Neural crest cell (in vitro differentiated cells): ENCODE measurements at regions not wholly inside any gene's neighbourhood (a gene's known extent, or its start where the extent isn't known, plus 50 kb on each side); places are given as distances from the start of the nearest gene placed in this dataset.

Source experiments
- DNase-seq: peaks from one replicate; pipeline ENCODE4 v3.0.0; 2021; ENCODE audit warnings: low read depth, mixed read lengths, low spot score
- H3K27ac Mint-ChIP-seq: one replicate; pipeline ENCODE4 v1.8.0; 2021; ENCODE audit warnings: mild to moderate bottlenecking, mixed read lengths; ENCODE audit not compliant: unreplicated experiment
- H3K27me3 Mint-ChIP-seq: 2 replicates; pipeline ENCODE4 v1.8.0; 2021; ENCODE audit warnings: low read depth, mild to moderate bottlenecking, mixed read lengths
- H3K36me3 Mint-ChIP-seq: 2 replicates; pipeline ENCODE4 v1.8.0; 2021; ENCODE audit warnings: low read depth, mild to moderate bottlenecking, mixed read lengths
- H3K4me1 Mint-ChIP-seq: 2 replicates; pipeline ENCODE4 v1.8.0; 2021; ENCODE audit warnings: mixed read lengths
- H3K4me3 Mint-ChIP-seq: one replicate; pipeline ENCODE4 v1.8.0; 2021; ENCODE audit warnings: mild to moderate bottlenecking, mixed read lengths
- H3K9me3 Mint-ChIP-seq: 2 replicates; pipeline ENCODE4 v1.8.0; 2021; ENCODE audit warnings: mixed read lengths
- CTCF ChIP-seq: fragments of 200-600 bp; sonication (generic); conservative IDR thresholded peaks from 2 replicates; pipeline ENCODE4 v1.5.0; 2021; ENCODE audit warnings: antibody characterized with exemption, mild to moderate bottlenecking

GRCh38 chr3:43866529-43867353 is 176.0 kb downstream of the ABHD5 start:
- H3K27ac Mint-ChIP-seq = no peak overlapping the region
- no peak for TF ChIP-seq CTCF
- no peaks in the 10 kb centered on the region for H3K36me3 Mint-ChIP-seq
- DNase-seq = no peak
- H3K4me3 Mint-ChIP-seq = no peak overlapping the region
- no peaks in the 10 kb centered on the region for H3K27me3 Mint-ChIP-seq
- H3K4me1 Mint-ChIP-seq = no peaks in the 10 kb centered on the region
- no peaks in the 10 kb centered on the region for H3K9me3 Mint-ChIP-seq

GRCh38 chr3:43867436-43868072 is 176.8 kb downstream of the ABHD5 start:
- no peaks in the 10 kb centered on the region for H3K9me3 Mint-ChIP-seq
- no peak for TF ChIP-seq CTCF
- no peaks in the 10 kb centered on the region for H3K27me3 Mint-ChIP-seq
- H3K36me3 Mint-ChIP-seq = no peaks in the 10 kb centered on the region
- DNase-seq = no peak
- peaks cover 6% of the 10 kb centered on the region for H3K4me1 Mint-ChIP-seq
- H3K4me3 Mint-ChIP-seq = no peak overlapping the region
- H3K27ac Mint-ChIP-seq = no peak overlapping the region

- H3K27ac Mint-ChIP-seq = no peak overlapping the region
- TF ChIP-seq CTCF = no peak
- H3K9me3 Mint-ChIP-seq = no peaks in the 10 kb centered on the region
- peaks cover 17% of the 10 kb centered on the region for H3K4me1 Mint-ChIP-seq
- no peaks in the 10 kb centered on the region for H3K36me3 Mint-ChIP-seq
- DNase-seq = no peak
- H3K27me3 Mint-ChIP-seq = no peaks in the 10 kb centered on the region
- no peak overlapping the region for H3K4me3 Mint-ChIP-seq
Observed at GRCh38 chr3:43869491-43869890, 178.8 kb downstream of the ABHD5 start.

- H3K27me3 Mint-ChIP-seq = no peaks in the 10 kb centered on the region
- no peak for TF ChIP-seq CTCF
- no peak overlapping the region for H3K4me3 Mint-ChIP-seq
- no peaks in the 10 kb centered on the region for H3K36me3 Mint-ChIP-seq
- H3K27ac Mint-ChIP-seq = no peak overlapping the region
- H3K9me3 Mint-ChIP-seq = no peaks in the 10 kb centered on the region
- no peak for DNase-seq
- H3K4me1 Mint-ChIP-seq = peaks cover 19% of the 10 kb centered on the region
Observed at GRCh38 chr3:43870120-43870519, 179.4 kb downstream of the ABHD5 start.

- Mint-ChIP-seq H3K27me3 (no peaks in the 10 kb centered on the region), H3K4me3 (no peak overlapping the region), H3K27ac (no peak overlapping the region), H3K36me3 (no peaks in the 10 kb centered on the region), H3K9me3 (no peaks in the 10 kb centered on the region), H3K4me1 (peaks cover 28% of the 10 kb centered on the region)
- no peak for TF ChIP-seq CTCF
- no peak for DNase-seq
Observed at GRCh38 chr3:43870844-43871626, 180.3 kb downstream of the ABHD5 start.
